ENCODE measurements at regions not wholly inside any gene's neighbourhood (a gene's known extent, or its start where the extent isn't known, plus 50 kb on each side); places are given as distances from the start of the nearest gene placed in this dataset.

DNA sequence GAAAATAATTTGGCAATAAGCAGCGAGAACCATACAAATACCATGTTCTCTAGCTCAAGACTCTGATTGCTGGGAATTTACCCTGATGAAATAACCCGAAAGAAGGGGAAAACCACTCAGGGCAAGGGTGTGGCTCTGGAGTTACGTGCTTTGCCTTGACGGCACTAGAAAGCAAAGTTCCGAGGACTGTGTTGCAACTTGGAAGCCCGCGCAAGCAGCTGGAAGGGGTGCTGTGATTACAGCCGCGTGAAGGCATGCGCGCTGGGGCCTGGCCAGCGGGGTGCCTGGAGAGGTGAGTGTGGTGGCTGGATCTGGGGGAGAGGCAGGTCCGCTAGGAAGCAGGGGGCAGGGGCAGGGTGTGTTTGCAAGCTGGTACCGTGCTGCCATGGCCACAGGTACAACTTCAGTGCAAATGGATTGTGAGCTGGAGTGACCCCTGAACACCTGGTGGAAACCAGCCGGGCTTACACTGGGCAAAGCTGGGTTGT lies 52.6 kb upstream of the CNOT6 start:
- TF ChIP-seq, protein P1, sequence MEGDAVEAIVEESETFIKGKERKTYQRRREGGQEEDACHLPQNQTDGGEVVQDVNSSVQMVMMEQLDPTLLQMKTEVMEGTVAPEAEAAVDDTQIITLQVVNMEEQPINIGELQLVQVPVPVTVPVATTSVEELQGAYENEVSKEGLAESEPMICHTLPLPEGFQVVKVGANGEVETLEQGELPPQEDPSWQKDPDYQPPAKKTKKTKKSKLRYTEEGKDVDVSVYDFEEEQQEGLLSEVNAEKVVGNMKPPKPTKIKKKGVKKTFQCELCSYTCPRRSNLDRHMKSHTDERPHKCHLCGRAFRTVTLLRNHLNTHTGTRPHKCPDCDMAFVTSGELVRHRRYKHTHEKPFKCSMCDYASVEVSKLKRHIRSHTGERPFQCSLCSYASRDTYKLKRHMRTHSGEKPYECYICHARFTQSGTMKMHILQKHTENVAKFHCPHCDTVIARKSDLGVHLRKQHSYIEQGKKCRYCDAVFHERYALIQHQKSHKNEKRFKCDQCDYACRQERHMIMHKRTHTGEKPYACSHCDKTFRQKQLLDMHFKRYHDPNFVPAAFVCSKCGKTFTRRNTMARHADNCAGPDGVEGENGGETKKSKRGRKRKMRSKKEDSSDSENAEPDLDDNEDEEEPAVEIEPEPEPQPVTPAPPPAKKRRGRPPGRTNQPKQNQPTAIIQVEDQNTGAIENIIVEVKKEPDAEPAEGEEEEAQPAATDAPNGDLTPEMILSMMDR (conservative IDR thresholded peaks at IDR 0.05): no peak
- H3K9me3 ChIP-seq (ENCODE audit: control insufficient read depth, low read length): peaks cover 4% of the 10 kb centered on the region
- H3K4me1 ChIP-seq (ENCODE audit: control insufficient read depth, insufficient read depth, low read length): no peaks in the 10 kb centered on the region
- no peak for DNase-seq
- H3K9ac ChIP-seq (ENCODE audit: extremely low read depth, low read length, poor library complexity, severe bottlenecking): no peak overlapping the region
- H3K27ac Mint-ChIP-seq: no peak overlapping the region
- no peaks in the 10 kb centered on the region for H3K36me3 ChIP-seq (ENCODE audit: control insufficient read depth, insufficient read depth, low read length)
- H3K27me3 Mint-ChIP-seq (ENCODE audit: insufficient read depth): peaks cover 2% of the 10 kb centered on the region
- H3K9me3 Mint-ChIP-seq: peaks cover 21% of the 10 kb centered on the region
- H3K4me3 Mint-ChIP-seq: no peak overlapping the region
- H3K27me3 ChIP-seq (ENCODE audit: control insufficient read depth, insufficient read depth, low read length, poor library complexity, severe bottlenecking): no peaks in the 10 kb centered on the region
- no peaks in the 10 kb centered on the region for H3K36me3 Mint-ChIP-seq (ENCODE audit: low read depth)
- no peaks in the 10 kb centered on the region for H3K4me1 Mint-ChIP-seq
- no peak overlapping the region for H3K4me3 ChIP-seq (ENCODE audit: low read length)
- no peak overlapping the region for H3K27ac ChIP-seq (ENCODE audit: low read depth, low read length)
- 88 to 96% methylated on average over 4 to 15 of the region's 15 CpGs for WGBS, 2 experiments (ENCODE audit: insufficient coverage in 1 of 2, insufficient read length in 1 of 2)
